Esophagus muscularis mucosa (tissue), 4 donors: ENCODE measurements at regions not wholly inside any gene's neighbourhood (a gene's known extent, or its start where the extent isn't known, plus 50 kb on each side); places are given as distances from the start of the nearest gene placed in this dataset.

Experiments used
- DNase-seq: peaks from one replicate; pipeline ENCODE4 v3.0.0-alpha.2; 2017; ENCODE audit errors: extremely low spot score
- H3K27ac ChIP-seq, 4 donors: fragments of 200-600 bp; sonication (generic); replicated peaks in 1 of 4; 1 replicate in 3 of 4; 2 replicates in 1 of 4; pipeline ENCODE4 v1.5.1; 2016 to 2019; ENCODE audit warnings: mild to moderate bottlenecking in 1 of 4
- H3K27me3 ChIP-seq, 4 donors: fragments of 200-600 bp; sonication (generic); one replicate each; pipeline versions ENCODE4 v1.5.1 to v1.6.0; 2016 to 2019
- H3K36me3 ChIP-seq, 4 donors: fragments of 200-600 bp; sonication (generic); one replicate each; pipeline ENCODE4 v1.5.1; 2016 to 2019
- H3K4me1 ChIP-seq, 4 donors: fragments of 200-600 bp; sonication (generic); one replicate each; pipeline ENCODE4 v1.5.1; 2016 to 2019
- H3K4me3 ChIP-seq, 4 donors: fragments of 200-600 bp; sonication (generic); 1 replicate in 2 of 4; 2 replicates in 2 of 4; pipeline ENCODE4 v1.5.1; 2016 to 2019; ENCODE audit warnings: mild to moderate bottlenecking in 4 of 4, moderate library complexity in 1 of 4
- H3K9me3 ChIP-seq, 4 donors: fragments of 200-600 bp; sonication (generic); 1 replicate in 3 of 4; 2 replicates in 1 of 4; pipeline ENCODE4 v1.5.1; 2016 to 2019
- EP300 ChIP-seq: sonication (generic); formaldehyde crosslinking; IDR thresholded peaks from one replicate; pipeline ENCODE4 v1.6.1; 2017; ENCODE audit warnings: antibody characterized with exemption
- POLR2A ChIP-seq: fragments of 450-650 bp; IDR thresholded peaks from one replicate; pipeline ENCODE4 v1.6.1; 2017; ENCODE audit warnings: antibody characterized with exemption, moderate library complexity, mild to moderate bottlenecking, low read depth
- POLR2AphosphoS5 ChIP-seq, 2 donors: sonication (generic); formaldehyde crosslinking; IDR thresholded peaks; one replicate each; pipeline ENCODE4 v1.6.1; 2017; ENCODE audit warnings: antibody characterized with exemption in 2 of 2
- WGBS: methylation state at CpG from one replicate; pipeline ENCODE4 v1.1.5; 2018; 5-methylcytosine and 5-hydroxymethylcytosine counted together
- intact Hi-C: fragments of 100-400 bp; cut with DNase I; formaldehyde crosslinking; loops from one replicate; pipeline ENCODE4 v1.15.1; 2023
- TF ChIP-seq, protein P1 (sequence below), 3 experiments: fragments of 200-600 bp in 2 of 3; fragments of 450-650 bp in 1 of 3; sonication (generic) in 2 of 3; IDR thresholded peaks; one replicate each; pipeline ENCODE4 v1.5.1; 2017 to 2019; ENCODE audit warnings: antibody characterized with exemption in 3 of 3, mild to moderate bottlenecking in 2 of 3, moderate library complexity in 1 of 3

DNA sequence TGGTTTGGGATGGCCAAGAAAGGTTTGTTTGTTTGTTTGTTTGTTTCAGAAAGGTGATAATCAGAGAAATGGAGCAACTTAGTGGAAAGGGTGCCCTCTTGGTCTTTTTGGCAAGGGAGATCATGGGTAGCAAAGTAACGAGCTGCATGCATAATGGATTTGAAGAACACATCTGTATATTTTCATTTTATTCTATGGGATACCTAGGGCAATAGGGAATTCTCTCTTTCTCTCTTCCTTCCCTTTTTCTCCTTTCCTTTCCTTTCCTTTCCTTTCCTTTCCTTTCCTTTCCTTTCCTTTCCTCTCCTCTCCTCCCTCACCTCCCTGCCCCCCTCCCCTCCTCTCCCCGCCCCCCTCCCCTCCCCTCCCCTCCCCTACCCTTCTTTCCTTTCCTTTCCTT lies 492.1 kb downstream of the NEBL start:
- intact Hi-C loops: no loop called here
- WGBS: 83% methylated on average over 2 of the region's 2 CpGs

DNA sequence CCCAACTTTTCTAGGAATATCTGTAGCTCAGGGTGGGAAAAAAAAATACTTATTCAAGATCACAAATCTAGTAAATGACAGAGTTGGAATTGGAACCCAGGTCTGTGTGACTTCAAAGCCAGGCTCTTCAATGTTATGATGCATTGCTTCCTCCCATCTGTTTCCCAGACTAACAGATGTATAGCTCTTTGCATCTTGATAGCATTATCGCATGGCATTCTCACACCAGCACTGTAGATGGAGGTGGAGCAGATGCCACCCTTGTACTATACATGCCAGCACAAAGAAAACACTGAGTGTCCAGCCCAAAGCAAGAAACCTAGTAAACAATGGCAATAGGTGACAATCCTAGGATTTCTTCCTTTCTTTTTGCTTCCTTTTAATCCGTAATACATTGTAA lies 497.3 kb downstream of the NEBL start:
- intact Hi-C loops: no loop called here
- DNase-seq: no peak
- no peaks in the 10 kb centered on the region for H3K27me3 ChIP-seq
- TF ChIP-seq POLR2AphosphoS5 (IDR thresholded peaks at IDR 0.05) (no peak), POLR2A (no peak), EP300 (no peak)
- TF ChIP-seq, protein P1, sequence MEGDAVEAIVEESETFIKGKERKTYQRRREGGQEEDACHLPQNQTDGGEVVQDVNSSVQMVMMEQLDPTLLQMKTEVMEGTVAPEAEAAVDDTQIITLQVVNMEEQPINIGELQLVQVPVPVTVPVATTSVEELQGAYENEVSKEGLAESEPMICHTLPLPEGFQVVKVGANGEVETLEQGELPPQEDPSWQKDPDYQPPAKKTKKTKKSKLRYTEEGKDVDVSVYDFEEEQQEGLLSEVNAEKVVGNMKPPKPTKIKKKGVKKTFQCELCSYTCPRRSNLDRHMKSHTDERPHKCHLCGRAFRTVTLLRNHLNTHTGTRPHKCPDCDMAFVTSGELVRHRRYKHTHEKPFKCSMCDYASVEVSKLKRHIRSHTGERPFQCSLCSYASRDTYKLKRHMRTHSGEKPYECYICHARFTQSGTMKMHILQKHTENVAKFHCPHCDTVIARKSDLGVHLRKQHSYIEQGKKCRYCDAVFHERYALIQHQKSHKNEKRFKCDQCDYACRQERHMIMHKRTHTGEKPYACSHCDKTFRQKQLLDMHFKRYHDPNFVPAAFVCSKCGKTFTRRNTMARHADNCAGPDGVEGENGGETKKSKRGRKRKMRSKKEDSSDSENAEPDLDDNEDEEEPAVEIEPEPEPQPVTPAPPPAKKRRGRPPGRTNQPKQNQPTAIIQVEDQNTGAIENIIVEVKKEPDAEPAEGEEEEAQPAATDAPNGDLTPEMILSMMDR (IDR thresholded peaks at IDR 0.05): no peak
- H3K9me3 ChIP-seq: no peaks in the 10 kb centered on the region
- no peaks in the 10 kb centered on the region for H3K36me3 ChIP-seq
- H3K4me1 ChIP-seq: no peaks in the 10 kb centered on the region
- H3K4me3 ChIP-seq: no peak overlapping the region
- H3K27ac ChIP-seq: no peak overlapping the region
- WGBS: 86% methylated on average over 2 of the region's 2 CpGs

More for the DNA sequence above, 492.1 kb downstream of the NEBL start:
- Histone ChIP-seq H3K27ac (no peak overlapping the region), H3K27me3 (no peaks in the 10 kb centered on the region), H3K4me1 (peaks cover 0 to 15% (median 12%) of the 10 kb centered on the region in 4 donors), H3K9me3 (no peaks in the 10 kb centered on the region), H3K4me3 (no peak overlapping the region), H3K36me3 (no peaks in the 10 kb centered on the region)
- no peak for DNase-seq
- TF ChIP-seq, protein P1 (IDR thresholded peaks at IDR 0.05): no peak
- TF ChIP-seq POLR2A (no peak), EP300 (no peak), POLR2AphosphoS5 (IDR thresholded peaks at IDR 0.05) (no peak)

DNA sequence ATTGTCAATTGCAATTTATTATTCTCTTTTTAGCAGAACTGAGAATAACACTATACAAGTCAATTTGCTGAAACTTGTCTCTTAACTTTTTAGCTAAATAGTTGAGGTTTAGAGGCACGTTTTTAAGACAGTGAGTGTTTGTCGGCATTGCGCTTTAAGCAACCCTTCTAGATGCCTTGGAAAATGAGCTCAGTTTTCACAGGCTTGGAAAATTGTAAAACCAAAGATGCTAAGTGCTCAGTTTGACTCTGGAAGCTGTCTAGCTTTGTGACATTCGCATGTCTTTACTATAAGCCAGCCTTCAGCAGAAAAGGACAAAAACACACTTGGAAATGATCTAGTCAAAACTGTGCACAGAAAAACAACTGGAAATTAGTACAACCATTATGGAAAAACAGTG lies 500.4 kb downstream of the NEBL start:
- no peak for DNase-seq
- no peak overlapping the region for H3K27ac ChIP-seq
- no peaks in the 10 kb centered on the region for H3K9me3 ChIP-seq
- no peak overlapping the region for H3K4me3 ChIP-seq
- no peak for TF ChIP-seq POLR2A
- no peak for TF ChIP-seq POLR2AphosphoS5 (IDR thresholded peaks at IDR 0.05)
- TF ChIP-seq, protein P1 (IDR thresholded peaks at IDR 0.05): no peak
- no peak for TF ChIP-seq EP300
- H3K4me1 ChIP-seq: no peaks in the 10 kb centered on the region
- H3K27me3 ChIP-seq: no peaks in the 10 kb centered on the region
- WGBS: 79% methylated on average over 4 of the region's 4 CpGs
- intact Hi-C loops: no loop called here
- no peaks in the 10 kb centered on the region for H3K36me3 ChIP-seq

DNA sequence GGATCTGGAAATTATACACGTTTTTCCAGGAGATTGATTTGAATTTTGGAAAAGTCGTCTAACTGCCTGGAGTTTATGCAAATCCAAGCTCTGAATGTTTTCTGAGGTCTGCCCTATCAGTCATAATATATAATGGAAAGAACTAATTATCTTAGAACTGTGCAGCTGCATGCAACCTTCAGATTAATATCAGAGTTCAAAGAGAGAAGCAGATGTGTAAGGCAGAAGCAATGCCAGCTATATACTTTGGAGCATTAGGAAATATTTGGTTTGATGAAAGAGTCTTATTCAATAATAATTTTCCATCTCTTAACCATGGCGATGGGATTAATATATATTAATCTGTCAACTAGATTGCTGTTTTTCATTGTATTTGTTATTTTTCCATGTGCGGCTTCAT lies 500.9 kb downstream of the NEBL start:
- intact Hi-C loops: no loop called here
- Histone ChIP-seq H3K9me3 (no peaks in the 10 kb centered on the region), H3K36me3 (no peaks in the 10 kb centered on the region), H3K4me3 (no peak overlapping the region), H3K27me3 (no peaks in the 10 kb centered on the region), H3K27ac (no peak overlapping the region), H3K4me1 (no peaks in the 10 kb centered on the region)
- no peak for TF ChIP-seq POLR2A
- no peak for TF ChIP-seq EP300
- TF ChIP-seq, protein P1 (IDR thresholded peaks at IDR 0.05): no peak
- TF ChIP-seq POLR2AphosphoS5 (IDR thresholded peaks at IDR 0.05): no peak
- no peak for DNase-seq
- WGBS: 83% methylated on average over 4 of the region's 4 CpGs

DNA sequence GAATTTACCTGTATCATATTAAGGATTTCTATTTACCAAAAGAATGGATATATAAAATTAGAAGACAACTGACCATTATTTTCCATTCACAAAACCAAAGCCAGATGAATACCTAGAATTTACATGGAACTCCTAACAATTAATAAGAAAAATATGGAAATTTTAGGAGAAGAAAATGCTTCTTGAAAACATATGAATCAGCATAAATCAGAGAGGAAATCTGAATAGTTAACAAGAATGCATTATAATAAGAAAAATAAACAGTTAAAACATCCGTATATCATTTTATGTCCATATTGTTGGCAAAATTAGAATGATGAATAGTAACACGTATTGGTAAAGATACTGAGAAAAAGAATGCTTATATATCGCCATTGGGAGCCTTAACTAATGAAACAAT lies 505.5 kb downstream of the NEBL start:
- TF ChIP-seq POLR2AphosphoS5 (IDR thresholded peaks at IDR 0.05) (no peak), POLR2A (no peak), EP300 (no peak)
- TF ChIP-seq, protein P1 (IDR thresholded peaks at IDR 0.05): no peak
- intact Hi-C loops: no loop called here
- Histone ChIP-seq H3K27me3 (no peaks in the 10 kb centered on the region), H3K4me3 (no peak overlapping the region), H3K27ac (no peak overlapping the region), H3K9me3 (no peaks in the 10 kb centered on the region), H3K36me3 (no peaks in the 10 kb centered on the region), H3K4me1 (no peaks in the 10 kb centered on the region)
- no peak for DNase-seq
- 92% methylated on average over 3 of the region's 3 CpGs for WGBS
